GM23248 (cell line): ENCODE measurements at regions not wholly inside any gene's neighbourhood (a gene's known extent, or its start where the extent isn't known, plus 50 kb on each side); places are given as distances from the start of the nearest gene placed in this dataset.

Experiments used
- EZH2 ChIP-seq: fragments of 200-600 bp; sonication (generic); IDR thresholded peaks from 2 replicates; pipeline ENCODE4 v1.6.1; 2018; ENCODE audit warnings: antibody characterized with exemption, mild to moderate bottlenecking; ENCODE audit not compliant: insufficient read depth, poor library complexity, severe bottlenecking
- EZH2phosphoT487 ChIP-seq: fragments of 200-600 bp; sonication (generic); IDR thresholded peaks from 2 replicates; pipeline ENCODE4 v1.6.1; 2018; ENCODE audit warnings: antibody characterized with exemption, moderate library complexity, mild to moderate bottlenecking, low read depth; ENCODE audit not compliant: insufficient read depth

DNA sequence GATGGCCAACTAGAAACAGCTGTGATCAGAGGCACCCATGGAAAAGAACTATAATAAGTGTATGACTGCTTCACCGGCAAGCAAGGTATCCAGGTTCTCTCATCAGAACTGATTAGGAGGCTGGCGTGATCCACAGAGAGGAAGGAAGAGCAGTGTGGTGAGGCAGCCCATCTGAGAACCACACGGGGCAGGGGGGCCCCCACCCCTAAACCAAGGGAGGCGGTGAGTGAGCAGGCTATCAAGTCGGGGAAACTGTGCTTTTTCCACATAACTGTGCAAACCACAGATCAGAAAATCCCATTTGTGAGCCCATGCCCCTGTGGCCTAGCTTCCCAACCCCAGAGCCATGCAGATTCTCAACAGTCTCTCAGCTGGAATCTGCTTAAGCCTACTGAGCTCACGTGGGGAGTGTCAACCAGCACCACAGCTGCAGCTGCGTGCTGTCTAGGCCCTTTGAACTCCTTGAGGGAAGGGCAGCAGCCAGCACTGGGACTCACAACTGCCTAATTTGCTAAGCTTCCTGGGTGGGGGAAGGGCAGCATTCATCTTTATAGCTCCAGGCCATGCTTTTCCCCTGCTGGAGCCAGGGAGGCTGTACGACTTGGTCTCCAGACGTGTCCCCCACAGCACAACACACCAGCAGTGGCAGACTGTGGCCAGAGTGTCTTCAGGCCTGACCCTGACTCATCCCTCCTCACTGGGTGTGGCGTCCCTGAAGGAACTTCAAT lies 444.4 kb upstream of the ATP2B1 start:
- no peak for TF ChIP-seq EZH2phosphoT487
- TF ChIP-seq EZH2, result no peak
